NCI-H2171 (cell line): ENCODE measurements at regions not wholly inside any gene's neighbourhood (a gene's known extent, or its start where the extent isn't known, plus 50 kb on each side); places are given as distances from the start of the nearest gene placed in this dataset.
"Not testable (repeated sequence)": the region's sequence is repeated elsewhere in the genome, so short reads cannot be mapped to it uniquely, and the experiment has no call there.

Source experiments
- DNase-seq: peaks from one replicate; lab custom pipeline; 2025; lab: John Stamatoyannopoulos, UW

GRCh38 chr6:137709424-137710236 lies 157.4 kb upstream of the TNFAIP3 start:
- no peak for DNase-seq

DNA sequence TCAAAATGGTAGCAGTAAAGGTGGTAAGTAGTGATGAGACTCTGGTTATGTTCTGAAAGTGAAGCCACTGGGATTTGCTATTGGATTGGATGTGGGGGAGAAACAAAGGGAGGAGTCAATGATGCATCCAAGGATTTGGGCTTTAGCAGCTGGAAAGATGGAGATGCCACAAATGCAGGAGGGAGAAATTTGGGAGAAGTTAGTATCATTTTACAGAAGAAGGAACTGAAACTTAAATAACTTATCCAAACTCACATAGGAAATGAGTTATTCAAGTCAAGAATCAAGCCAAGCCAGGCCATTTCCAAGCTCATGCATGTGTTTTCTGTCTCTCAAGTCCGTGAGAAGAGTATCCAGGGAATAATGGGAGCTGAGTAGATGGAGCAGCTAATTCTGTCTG lies 155.1 kb upstream of the TNFAIP3 start:
- DNase-seq, result no peak

- DNase-seq, result no peak
Observed at GRCh38 chr6:137712587-137712986, 154.5 kb upstream of the TNFAIP3 start.

DNA sequence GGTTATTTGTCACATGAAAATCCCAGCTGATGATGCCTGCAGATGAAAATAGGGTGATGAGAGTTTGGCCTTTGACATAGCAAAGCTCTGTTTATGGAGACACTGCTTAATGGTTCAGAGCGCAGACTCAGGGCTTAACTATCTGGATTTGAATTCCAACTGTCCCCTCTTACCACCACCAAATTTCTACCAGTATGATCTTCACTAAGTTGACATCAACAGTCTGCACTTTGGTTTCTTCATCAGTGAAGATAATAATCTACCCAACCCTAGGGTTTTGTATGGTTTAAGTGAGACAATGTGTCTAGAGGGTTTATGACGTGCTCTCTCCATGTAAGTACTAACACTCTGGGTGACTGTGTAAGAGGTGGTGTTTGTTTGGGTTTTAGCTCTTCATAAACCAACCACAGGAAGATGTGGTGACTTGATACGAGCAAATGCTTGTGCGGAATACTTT lies 151.4 kb upstream of the TNFAIP3 start:
- DNase-seq, result no peak

- DNase-seq, result no peak
Observed at GRCh38 chr6:137717074-137718073, 149.7 kb upstream of the TNFAIP3 start.

DNA sequence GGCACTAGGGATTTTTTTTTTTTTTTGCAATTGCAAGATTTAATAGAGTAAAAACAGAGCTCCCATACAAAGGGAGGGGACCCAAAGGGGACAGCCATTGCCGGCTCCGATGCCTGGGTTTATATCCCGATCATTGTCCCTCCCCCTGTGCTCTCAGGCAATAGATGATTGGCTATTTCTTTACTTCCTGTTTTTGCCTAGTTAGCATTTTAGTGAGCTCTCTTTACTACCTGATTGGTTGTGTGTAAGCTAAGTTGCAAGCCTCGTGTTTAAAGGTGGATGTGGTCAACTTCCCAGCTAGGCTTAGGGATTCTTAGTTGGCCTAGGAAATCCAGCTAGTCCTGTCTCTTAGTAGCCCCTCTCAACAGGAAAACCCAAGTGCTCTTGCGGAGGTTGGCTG lies 148.2 kb upstream of the TNFAIP3 start:
- DNase-seq, result not testable (repeated sequence)

DNA sequence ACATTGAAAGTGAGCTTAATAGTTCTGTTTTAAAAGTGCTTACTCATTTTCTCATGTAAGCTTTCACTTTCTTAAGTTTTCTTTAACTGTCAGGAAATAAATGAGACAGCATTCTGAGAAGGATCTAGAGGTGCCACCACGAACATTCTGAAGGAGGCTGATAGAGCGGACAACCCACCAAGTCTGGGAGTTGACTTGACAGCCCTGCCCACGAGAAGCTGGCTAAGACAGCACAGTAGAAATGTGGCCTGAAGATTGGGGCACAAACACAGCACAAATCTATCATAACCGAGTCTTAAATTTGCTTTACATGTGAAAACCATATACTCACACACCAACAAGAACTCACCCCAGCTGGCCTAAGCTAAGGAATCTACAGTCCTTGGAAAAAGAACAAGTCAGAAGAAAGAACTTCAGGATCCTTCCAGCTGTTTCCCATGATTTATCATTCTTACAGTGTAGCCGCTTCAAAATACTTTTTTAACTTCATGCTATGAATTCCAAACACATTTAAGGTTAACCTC lies 144.2 kb upstream of the TNFAIP3 start:
- no peak for DNase-seq

DNA sequence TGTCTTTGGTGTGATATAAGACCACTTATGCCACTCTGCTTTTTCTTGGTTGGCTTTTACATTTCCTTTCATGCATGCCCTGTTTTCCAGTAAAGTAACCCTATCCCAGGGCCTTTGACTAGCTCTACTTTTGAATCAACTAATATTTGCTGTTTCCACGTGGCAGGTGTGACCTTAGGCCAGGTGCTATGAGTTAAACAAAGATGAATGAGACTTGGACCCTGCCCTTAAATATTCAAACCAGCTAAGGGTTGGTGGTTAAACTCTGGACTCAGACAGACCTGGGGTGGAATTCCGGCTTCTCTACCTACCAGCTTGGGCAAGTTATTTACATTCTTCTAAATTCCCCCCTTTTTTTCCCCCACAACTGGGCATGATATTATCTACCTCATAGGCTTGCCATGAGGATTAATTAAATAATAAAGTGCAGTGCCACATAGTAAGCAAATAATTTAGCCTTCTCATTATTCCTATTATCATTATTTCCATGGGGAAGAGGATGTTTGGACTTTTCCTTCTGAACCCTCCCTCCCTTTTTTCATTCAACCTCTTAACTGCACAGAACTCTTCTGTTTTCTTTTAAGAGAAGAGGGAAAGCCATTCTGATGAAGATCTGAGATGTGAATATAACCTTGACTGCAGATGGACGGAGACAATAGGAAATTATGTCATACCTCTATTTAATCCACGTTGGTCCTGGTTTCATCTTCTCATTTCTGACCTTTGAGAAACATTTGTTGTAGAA lies 143.6 kb upstream of the TNFAIP3 start:
- no peak for DNase-seq

GRCh38 chr6:137724018-137724403 lies 143.0 kb upstream of the TNFAIP3 start:
- DNase-seq, result no peak

GRCh38 chr6:137724495-137725211 lies 142.4 kb upstream of the TNFAIP3 start:
- no peak for DNase-seq

DNA sequence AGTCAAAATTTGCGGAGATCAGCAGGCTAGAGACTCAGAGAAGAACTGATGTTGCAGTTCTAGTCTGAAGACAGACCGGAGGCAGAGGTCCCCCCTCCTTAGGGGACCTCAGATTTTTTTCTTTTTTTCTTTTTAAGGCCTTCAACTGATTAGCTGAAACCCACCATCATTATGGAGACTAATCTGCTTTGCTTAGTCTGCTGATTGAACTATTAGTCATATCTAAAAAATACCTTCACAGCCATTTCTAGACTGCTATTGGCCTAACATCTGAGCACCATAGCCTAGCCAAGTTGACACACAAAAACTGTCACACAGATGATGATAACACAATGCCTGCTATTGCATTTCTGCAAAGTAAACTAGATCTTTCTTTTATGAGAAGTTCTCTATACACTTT lies 141.1 kb upstream of the TNFAIP3 start:
- DNase-seq, result no peak

DNA sequence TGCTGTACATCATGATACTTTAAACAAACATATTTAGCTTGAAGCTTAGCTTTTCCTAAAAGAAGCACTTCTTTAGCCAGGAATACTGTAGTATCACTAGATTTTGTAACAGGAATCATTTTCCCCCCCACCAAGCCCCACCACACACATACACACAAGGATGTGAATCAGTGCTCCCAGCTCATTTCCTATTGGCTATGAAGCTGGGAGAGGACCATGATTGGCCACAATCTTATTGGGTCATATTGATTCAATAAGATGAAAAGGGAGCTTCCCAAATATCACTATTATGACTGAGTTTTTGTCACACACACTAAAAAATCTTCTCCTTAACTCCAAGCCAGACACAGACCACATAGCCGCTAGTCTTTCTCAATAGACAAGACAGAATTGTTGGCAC lies 140.5 kb upstream of the TNFAIP3 start:
- no peak for DNase-seq

DNA sequence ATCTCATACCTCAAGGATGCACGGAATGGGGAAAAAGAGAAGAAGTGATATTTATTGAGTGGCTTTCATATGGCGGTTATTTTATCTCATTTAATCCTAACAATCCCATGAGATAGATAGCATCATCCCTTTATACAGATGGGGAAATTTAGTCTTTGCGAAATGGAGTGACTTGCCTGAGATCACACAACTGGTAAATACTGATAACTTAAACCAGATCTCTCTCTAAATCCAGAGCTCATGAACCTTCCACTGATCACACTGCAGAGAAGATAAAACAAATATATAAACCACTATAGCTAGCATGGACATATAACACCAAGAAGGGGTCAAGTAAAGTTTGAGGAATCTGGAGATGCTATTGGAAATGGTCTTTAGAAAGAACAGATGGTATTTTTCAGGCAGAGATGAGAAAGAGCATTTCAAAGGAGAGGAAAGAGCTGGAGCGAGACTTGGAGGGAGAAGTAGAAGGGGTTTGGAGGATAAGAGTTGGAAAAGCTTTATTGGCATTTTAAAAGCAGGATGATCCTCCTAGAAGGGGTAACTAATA lies 139.8 kb upstream of the TNFAIP3 start:
- DNase-seq, result no peak

GRCh38 chr6:137728386-137729349 lies 138.4 kb upstream of the TNFAIP3 start:
- DNase-seq, result no peak

DNA sequence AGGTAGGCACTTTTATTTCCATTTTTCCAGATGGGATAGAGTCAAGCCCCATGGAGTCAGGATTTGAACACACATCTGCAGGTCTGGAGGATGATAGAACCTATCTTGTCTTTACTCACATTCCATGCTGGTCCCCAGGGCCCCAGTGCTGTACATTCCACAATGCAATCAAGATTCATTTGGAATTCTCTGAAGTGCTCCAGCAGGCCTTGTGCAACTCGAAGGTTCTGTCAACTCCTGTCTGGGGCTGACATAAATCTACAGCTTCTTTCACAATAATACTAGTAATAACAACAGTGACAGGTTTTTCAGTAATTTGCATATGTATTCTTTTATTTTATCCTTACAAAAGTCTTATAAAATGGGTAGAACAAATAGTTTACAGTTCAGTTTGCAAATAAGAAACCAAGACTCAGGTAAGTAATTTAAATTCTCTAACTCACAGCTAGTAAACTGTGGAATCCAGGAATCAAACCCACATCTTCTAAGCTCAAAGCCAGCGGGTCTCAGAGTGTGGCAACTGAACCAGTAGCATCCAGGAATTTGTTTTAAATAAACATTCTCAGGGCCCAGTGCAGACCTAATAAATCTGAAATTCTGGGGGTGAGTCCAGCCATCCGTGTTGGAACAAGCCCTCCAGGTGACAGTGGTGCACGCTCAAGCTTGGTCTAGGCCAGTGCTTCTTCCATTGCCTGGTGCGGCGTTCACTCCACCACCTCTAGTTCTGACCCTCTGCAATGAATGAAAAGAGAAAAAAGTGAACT lies 137.0 kb upstream of the TNFAIP3 start:
- no peak for DNase-seq

DNA sequence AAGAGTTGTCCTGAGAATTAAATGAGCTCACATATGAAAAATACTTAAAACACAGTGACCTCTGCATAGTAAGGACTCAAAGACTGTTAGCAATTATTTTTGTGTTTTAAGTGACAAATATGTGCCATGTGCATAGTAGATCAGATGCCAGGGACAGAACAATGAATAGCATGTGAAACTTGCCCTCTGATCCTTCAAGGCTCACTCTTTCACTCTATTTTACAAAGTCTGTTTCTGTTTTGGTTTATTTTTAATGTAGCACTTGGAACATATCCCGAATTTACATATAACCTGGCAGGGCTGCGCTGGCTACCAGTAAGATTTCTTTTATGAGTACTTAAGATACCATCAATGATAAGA lies 135.5 kb upstream of the TNFAIP3 start:
- DNase-seq, result no peak

DNA sequence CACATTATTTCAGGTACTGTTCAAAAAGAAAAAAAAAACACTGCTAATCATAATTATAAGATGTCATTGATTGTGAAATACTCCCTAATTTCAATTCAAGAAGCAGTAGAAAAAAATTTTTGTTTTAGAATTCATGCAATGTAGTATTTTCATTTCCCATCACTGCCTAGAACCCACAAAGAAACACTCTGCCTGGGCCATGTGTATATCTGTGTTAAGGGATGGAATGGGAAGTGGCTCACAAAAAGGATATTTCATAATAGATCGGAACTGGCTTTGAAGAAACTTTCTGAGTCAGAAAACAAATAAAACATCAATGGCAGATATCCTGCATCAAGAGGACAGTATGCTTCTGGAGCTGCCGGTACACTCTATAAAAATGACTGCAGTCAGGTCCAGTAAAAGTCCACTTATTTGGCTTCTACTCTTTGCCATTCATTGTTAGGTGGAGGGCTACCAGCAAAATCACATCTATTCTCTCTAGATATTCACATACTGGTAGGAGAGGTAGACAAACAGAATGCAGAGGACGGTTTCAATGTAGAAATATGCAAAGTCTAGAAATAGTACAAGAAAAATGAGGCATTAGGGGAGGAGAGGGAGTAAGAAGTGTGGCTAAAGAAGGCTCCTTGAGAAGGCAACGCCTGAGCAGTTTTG lies 135.0 kb upstream of the TNFAIP3 start:
- no peak for DNase-seq

DNA sequence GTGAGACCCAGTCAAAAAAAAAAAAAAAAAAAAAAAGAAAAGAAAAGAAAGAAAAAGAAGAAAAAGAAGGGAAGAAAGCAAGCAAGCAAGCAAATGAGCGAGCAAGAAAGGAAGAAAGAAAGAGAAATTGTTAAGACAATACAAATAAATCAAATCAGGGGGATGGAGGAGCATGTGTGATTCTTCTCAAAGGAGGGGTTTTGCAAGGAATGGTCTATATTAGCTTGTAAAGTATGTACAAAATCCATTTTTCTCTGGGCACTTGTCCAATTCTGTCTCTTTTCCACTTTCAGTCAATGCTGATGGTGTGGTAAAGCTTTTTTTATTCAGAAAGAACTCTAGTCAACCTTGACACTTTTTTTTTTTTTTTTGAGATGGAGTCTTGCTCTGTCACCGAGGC lies 133.7 kb upstream of the TNFAIP3 start:
- no peak for DNase-seq
